Brain microvascular endothelial cell (primary cell): ENCODE measurements at regions not wholly inside any gene's neighbourhood (a gene's known extent, or its start where the extent isn't known, plus 50 kb on each side); places are given as distances from the start of the nearest gene placed in this dataset.
A peak's percentile ranks its signal among the peaks of the same experiment; 100 is the strongest.

Experiments
- DNase-seq: peaks from one replicate; pipeline ENCODE4 v3.0.0-alpha.2; 2020
- H3K27ac ChIP-seq: fragments of 250-450 bp; sonication (Bioruptor Pico); 2 replicates; pipeline ENCODE4 v1.5.1; 2020; ENCODE audit warnings: mild to moderate bottlenecking, moderate library complexity
- H3K27me3 ChIP-seq: fragments of 250-450 bp; sonication (Bioruptor Pico); replicated peaks from 2 replicates; pipeline ENCODE4 v1.5.1; 2020; ENCODE audit warnings: mild to moderate bottlenecking
- H3K36me3 ChIP-seq: fragments of 250-450 bp; sonication (Bioruptor Pico); replicated peaks from 2 replicates; pipeline ENCODE4 v1.5.1; 2020; ENCODE audit warnings: mild to moderate bottlenecking
- H3K4me3 ChIP-seq: 2 replicates; pipeline ENCODE4 v1.5.1; 2011; ENCODE audit warnings: low read depth, mild to moderate bottlenecking, control low read depth, low read length, moderate library complexity
- in situ Hi-C: cut with HindIII; loops from 2 replicates; pipeline ENCODE4 v1.10.0; 2017; ENCODE audit warnings: low sequenced_read_pairs, low pct_ligation_motif_present
- TF ChIP-seq, protein P1 (sequence below): IDR thresholded peaks from 2 replicates; pipeline ENCODE4 v1.5.1; 2011; ENCODE audit warnings: low read depth, mild to moderate bottlenecking, moderate library complexity, low read length, control low read depth, inconsistent platforms; ENCODE audit errors: missing control alignments

DNA sequence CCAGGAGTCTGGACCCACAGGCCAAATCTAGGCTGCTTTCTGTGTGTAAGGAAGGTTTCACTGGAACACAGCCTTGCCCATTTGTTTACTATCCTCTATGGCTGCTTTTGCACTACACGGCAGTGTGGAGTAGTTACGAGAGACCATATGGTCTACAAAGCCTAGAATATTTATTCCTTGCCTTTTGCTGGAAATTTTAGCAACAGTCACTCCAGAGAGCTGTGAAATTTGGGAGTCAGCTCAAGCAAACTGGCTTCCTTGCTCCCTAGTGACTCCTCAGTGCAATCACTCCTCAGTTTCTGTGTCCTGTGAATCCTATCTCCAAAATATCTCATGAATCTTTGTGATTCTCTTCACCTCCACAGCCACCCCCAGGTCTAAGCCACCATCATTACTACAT lies 99.0 kb upstream of the CPEB2 start:
- no peak for DNase-seq
- Histone ChIP-seq H3K36me3 (no peaks in the 10 kb centered on the region), H3K4me3 (no peak overlapping the region), H3K27ac (no peak overlapping the region), H3K27me3 (no peaks in the 10 kb centered on the region)
- in situ Hi-C loops, result no loop called here
- TF ChIP-seq, protein P1, sequence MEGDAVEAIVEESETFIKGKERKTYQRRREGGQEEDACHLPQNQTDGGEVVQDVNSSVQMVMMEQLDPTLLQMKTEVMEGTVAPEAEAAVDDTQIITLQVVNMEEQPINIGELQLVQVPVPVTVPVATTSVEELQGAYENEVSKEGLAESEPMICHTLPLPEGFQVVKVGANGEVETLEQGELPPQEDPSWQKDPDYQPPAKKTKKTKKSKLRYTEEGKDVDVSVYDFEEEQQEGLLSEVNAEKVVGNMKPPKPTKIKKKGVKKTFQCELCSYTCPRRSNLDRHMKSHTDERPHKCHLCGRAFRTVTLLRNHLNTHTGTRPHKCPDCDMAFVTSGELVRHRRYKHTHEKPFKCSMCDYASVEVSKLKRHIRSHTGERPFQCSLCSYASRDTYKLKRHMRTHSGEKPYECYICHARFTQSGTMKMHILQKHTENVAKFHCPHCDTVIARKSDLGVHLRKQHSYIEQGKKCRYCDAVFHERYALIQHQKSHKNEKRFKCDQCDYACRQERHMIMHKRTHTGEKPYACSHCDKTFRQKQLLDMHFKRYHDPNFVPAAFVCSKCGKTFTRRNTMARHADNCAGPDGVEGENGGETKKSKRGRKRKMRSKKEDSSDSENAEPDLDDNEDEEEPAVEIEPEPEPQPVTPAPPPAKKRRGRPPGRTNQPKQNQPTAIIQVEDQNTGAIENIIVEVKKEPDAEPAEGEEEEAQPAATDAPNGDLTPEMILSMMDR, result no peak

DNA sequence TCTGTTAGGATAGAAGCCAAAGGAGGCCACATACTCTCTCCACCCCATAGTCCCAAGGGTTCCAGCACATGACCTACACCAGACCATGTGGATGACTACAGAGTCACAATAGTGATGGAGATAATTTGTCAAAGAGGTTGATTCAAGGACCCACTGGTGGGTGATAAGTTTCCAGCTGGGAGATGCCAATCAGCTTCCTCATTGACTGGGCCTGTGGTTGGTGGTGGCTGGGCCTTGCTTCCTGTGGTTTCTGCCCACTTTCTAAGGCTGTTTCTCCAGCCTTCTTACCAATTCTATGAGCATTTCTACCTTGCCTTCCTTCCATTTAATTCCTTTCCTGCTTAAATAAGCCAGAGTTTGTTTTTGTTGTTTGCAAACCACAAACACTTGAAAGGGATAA lies 95.5 kb upstream of the CPEB2 start:
- H3K4me3 ChIP-seq, result no peak overlapping the region
- in situ Hi-C loops, result no loop called here
- no peak for DNase-seq
- H3K27me3 ChIP-seq, result no peaks in the 10 kb centered on the region
- TF ChIP-seq, protein P1, result no peak
- H3K36me3 ChIP-seq, result no peaks in the 10 kb centered on the region
- H3K27ac ChIP-seq, result no peak overlapping the region

DNA sequence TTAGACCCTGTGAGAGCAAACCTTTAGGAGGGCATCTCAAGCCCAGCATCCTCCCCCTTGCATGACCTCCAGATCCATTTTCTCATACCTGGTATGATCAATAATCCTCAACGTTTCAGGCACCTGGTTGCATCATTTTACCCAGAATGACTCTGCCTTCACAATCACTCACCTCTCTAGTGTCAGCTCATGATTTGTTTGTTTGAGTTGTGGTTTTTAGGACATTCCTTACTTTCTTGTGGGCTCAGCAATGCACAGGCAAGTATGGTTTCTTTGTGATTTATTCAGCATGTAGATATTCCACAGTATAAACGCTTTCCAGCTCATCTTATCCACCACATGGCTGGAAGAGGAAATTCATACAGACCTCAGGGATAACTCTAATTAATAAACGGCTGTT lies 93.6 kb upstream of the CPEB2 start:
- in situ Hi-C loops, result no loop called here
- Histone ChIP-seq H3K4me3 (no peak overlapping the region), H3K27ac (no peak overlapping the region), H3K27me3 (no peaks in the 10 kb centered on the region), H3K36me3 (no peaks in the 10 kb centered on the region)
- DNase-seq, result peak; percentile 28
- TF ChIP-seq, protein P1, result no peak

DNA sequence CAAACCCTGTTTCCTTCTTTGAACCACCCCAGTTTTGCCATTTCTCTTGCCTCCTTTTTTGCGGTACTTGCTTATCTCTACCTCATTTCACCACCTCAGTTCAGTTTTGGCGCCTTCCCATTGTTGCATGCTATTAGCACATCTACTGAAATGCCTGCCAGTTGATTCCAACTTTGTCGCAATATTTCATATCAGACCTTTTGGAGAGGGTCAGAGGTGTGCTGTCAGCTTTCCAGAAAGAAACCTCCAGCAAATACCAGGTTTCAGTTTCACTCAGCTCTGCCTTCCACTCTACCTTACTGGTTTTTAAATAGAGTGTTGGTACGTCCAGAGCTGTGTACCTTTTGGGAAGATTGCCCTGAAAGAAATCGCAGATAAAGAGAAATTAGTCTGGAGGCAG lies 91.9 kb upstream of the CPEB2 start:
- TF ChIP-seq, protein P1, result no peak
- DNase-seq, result no peak
- Histone ChIP-seq H3K27me3 (no peaks in the 10 kb centered on the region), H3K36me3 (no peaks in the 10 kb centered on the region), H3K4me3 (no peak overlapping the region), H3K27ac (no peak overlapping the region)
- in situ Hi-C loops, result no loop called here

DNA sequence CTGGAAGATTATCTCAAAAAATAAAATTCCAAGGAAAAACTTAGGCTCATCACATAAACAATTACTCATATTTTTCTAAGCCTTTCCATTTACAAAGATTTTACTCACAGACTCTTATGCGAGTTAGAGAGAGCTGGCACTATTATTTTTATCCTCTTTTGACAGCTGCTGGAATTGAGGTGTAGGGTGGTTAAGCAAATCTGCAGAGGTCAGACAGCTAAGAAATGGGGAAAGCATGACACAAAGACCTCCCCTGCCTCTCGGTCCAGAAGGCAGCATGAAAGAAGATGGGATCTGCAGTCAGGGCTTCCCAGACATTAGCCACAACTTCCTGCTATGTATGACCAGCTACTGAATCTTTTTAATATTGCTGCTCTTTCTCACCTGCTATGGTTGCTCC lies 89.9 kb upstream of the CPEB2 start:
- Histone ChIP-seq H3K36me3 (no peaks in the 10 kb centered on the region), H3K4me3 (no peak overlapping the region), H3K27ac (no peak overlapping the region), H3K27me3 (no peaks in the 10 kb centered on the region)
- in situ Hi-C loops, result no loop called here
- DNase-seq, result no peak
- TF ChIP-seq, protein P1, result no peak

DNA sequence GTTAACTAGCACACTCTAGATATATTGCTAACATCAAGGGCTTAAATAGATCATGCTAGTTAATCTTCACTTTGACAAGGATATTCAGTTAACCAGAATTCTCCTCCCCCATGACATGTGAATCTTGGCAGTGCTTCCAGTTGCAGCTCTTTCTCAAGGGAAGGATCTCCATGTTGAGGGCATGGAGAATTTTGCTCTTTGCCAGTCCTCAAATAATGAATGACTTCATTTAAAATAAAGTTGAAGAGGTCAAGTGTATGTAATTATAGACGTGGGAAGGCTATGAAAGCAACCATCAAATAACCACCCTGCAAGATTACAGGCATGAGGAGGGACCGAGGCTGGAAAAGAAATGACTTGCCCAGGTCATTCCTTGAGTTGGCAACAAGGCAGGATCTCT lies 87.3 kb upstream of the CPEB2 start:
- in situ Hi-C loops, result no loop called here
- DNase-seq, result no peak
- H3K4me3 ChIP-seq, result no peak overlapping the region
- no peaks in the 10 kb centered on the region for H3K36me3 ChIP-seq
- TF ChIP-seq, protein P1, result no peak
- H3K27me3 ChIP-seq, result no peaks in the 10 kb centered on the region
- no peak overlapping the region for H3K27ac ChIP-seq
